Endothelial cell of umbilical vein (primary cell): ENCODE measurements at regions not wholly inside any gene's neighbourhood (a gene's known extent, or its start where the extent isn't known, plus 50 kb on each side); places are given as distances from the start of the nearest gene placed in this dataset.

Source experiments
- BruUV-seq: library from RNA; stranded (reverse); fragments of 400-500 nt; replicated peaks from 2 replicates; lab custom pipeline; 2021; lab: Mats Ljungman, UMichigan
- CTCF ChIA-PET: fragments of 300-600, 350-600 bp; sonication (Branson Sonifier 250); formaldehyde crosslinking; loops from one replicate; lab custom pipeline; 2021; ENCODE audit warnings: antibody characterized with exemption, inconsistent platforms; lab: Charles Lee
- POLR2A ChIA-PET: fragments of 300-600, 350-600 bp; sonication (Branson Sonifier 250); formaldehyde crosslinking; loops from one replicate; lab custom pipeline; 2021; ENCODE audit warnings: antibody characterized with exemption, inconsistent platforms; lab: Charles Lee
- DNase-seq: peaks from one replicate; pipeline ENCODE4 v3.0.0-alpha.2; 2011; ENCODE audit warnings: low read depth, low spot score
- FAIRE-seq: peaks from 2 replicates; lab custom pipeline; 2011; peaks lifted over from hg19 to GRCh38; lab: Jason Lieb, UNC
- H2AFZ ChIP-seq: 2 replicates; pipeline ENCODE4 v1.6.0; 2012; ENCODE audit warnings: low read depth, low read length, control low read depth, inconsistent platforms
- H3K27ac ChIP-seq: 2 replicates; pipeline ENCODE4 v1.5.1; 2011; ENCODE audit warnings: low read depth, mild to moderate bottlenecking, control low read depth, low read length, moderate library complexity; ENCODE audit not compliant: insufficient read depth
- H3K27me3 ChIP-seq, 2 experiments: 2 replicates each; pipeline versions ENCODE4 v1.6.0 to v1.6.1; 2011; ENCODE audit warnings: low read length in 2 of 2, mixed read lengths in 1 of 2; ENCODE audit not compliant: control insufficient read depth in 2 of 2, insufficient read depth in 2 of 2
- H3K36me3 ChIP-seq, 2 experiments: 2 replicates in 1 of 2; 3 replicates in 1 of 2; pipeline ENCODE4 v1.5.1; 2011; ENCODE audit warnings: low read length in 2 of 2, mild to moderate bottlenecking in 1 of 2, moderate library complexity in 1 of 2; ENCODE audit not compliant: control insufficient read depth in 2 of 2, insufficient read depth in 2 of 2; ENCODE audit errors: extremely low read depth in 1 of 2
- H3K4me1 ChIP-seq: 3 replicates; pipeline ENCODE4 v1.5.1; 2011; ENCODE audit warnings: mild to moderate bottlenecking, low read length; ENCODE audit not compliant: control insufficient read depth, insufficient read depth; ENCODE audit errors: extremely low read depth
- H3K4me2 ChIP-seq: 2 replicates; pipeline ENCODE4 v1.6.1; 2011; ENCODE audit warnings: low read length, control low read depth, mixed read lengths; ENCODE audit not compliant: insufficient read depth
- H3K4me3 ChIP-seq, 3 experiments: fragments of 200-600 bp in 1 of 3; sonication (generic), shearing (Covaris generic) in 1 of 3; replicated peaks in 1 of 3; 2 replicates each; pipeline ENCODE4 v1.5.1; 2011 to 2016; ENCODE audit warnings: control low read depth in 3 of 3, low read length in 3 of 3, mild to moderate bottlenecking in 2 of 3, inconsistent platforms in 1 of 3, low read depth in 1 of 3, moderate library complexity in 1 of 3; ENCODE audit not compliant: insufficient read depth in 1 of 3
- H3K79me2 ChIP-seq: 2 replicates; pipeline ENCODE4 v1.6.0; 2012; ENCODE audit warnings: low read length, inconsistent platforms; ENCODE audit not compliant: control insufficient read depth, insufficient read depth
- H3K9ac ChIP-seq: replicated peaks from 2 replicates; pipeline ENCODE3; 2011; ENCODE audit warnings: low read length, control low read depth; ENCODE audit not compliant: insufficient read depth; ENCODE audit errors: extremely low read depth
- H3K9me1 ChIP-seq: replicated peaks from 3 replicates; pipeline ENCODE4 v1.6.0; 2011; ENCODE audit warnings: mild to moderate bottlenecking, low read length; ENCODE audit not compliant: control insufficient read depth, insufficient read depth; ENCODE audit errors: extremely low read depth
- H3K9me3 ChIP-seq: replicated peaks from 2 replicates; pipeline ENCODE4 v1.5.1; 2012; ENCODE audit warnings: low read length, inconsistent platforms; ENCODE audit not compliant: control insufficient read depth, insufficient read depth
- H4K20me1 ChIP-seq: replicated peaks from 2 replicates; pipeline ENCODE3; 2011; ENCODE audit warnings: mild to moderate bottlenecking, low read length; ENCODE audit not compliant: control insufficient read depth, insufficient read depth; ENCODE audit errors: extremely low read depth
- CTCF ChIP-seq, 2 donors: IDR thresholded peaks; 1 replicate in 1 of 2; 2 replicates in 1 of 2; pipeline ENCODE4 v1.5.1; 2011; ENCODE audit warnings: low read length in 2 of 2, mild to moderate bottlenecking in 2 of 2, moderate library complexity in 2 of 2, control low read depth in 1 of 2, inconsistent platforms in 1 of 2, low read depth in 1 of 2; ENCODE audit not compliant: insufficient read depth in 1 of 2; ENCODE audit errors: extremely low read depth in 1 of 2
- EZH2 ChIP-seq: IDR thresholded peaks from 2 replicates; pipeline ENCODE4 v1.6.1; 2012; ENCODE audit warnings: borderline replicate concordance, low read depth, mild to moderate bottlenecking, moderate library complexity, low read length, inconsistent platforms; ENCODE audit not compliant: severe bottlenecking
- FOS ChIP-seq: IDR thresholded peaks from 2 replicates; pipeline ENCODE4 v1.6.1; 2011; ENCODE audit warnings: mild to moderate bottlenecking, low read length, moderate library complexity, borderline replicate concordance; ENCODE audit not compliant: insufficient read depth
- GATA2 ChIP-seq: IDR thresholded peaks from 2 replicates; pipeline ENCODE4 v1.7.0; 2011; ENCODE audit warnings: low read depth, mild to moderate bottlenecking, moderate library complexity, mixed read lengths, low read length; ENCODE audit not compliant: insufficient read length, insufficient read depth
- JUN ChIP-seq: IDR thresholded peaks from 2 replicates; pipeline ENCODE4 v1.6.1; 2011; ENCODE audit warnings: borderline replicate concordance, low read depth; ENCODE audit not compliant: insufficient read length, insufficient read depth
- MAX ChIP-seq: IDR thresholded peaks from 2 replicates; pipeline ENCODE4 v1.6.1; 2011; ENCODE audit not compliant: insufficient read depth, insufficient read length
- MYC ChIP-seq: IDR thresholded peaks from one replicate; pipeline ENCODE4 v1.6.1; 2011; ENCODE audit warnings: mild to moderate bottlenecking, low read depth, low read length
- POLR2A ChIP-seq: IDR thresholded peaks from 2 replicates; pipeline ENCODE4 v1.6.1; 2012; ENCODE audit warnings: low read depth, mild to moderate bottlenecking, control low read depth, low read length
- POLR2AphosphoS5 ChIP-seq: IDR thresholded peaks from 2 replicates; pipeline ENCODE4 v1.6.1; 2012; ENCODE audit warnings: low read depth, mild to moderate bottlenecking, control low read depth, low read length, moderate library complexity; ENCODE audit not compliant: insufficient read depth
- dilution Hi-C: fragments of 300-500 bp; cut with MboI; formaldehyde crosslinking; loops from one replicate; pipeline ENCODE4 v1.15.0; 2019; ENCODE audit warnings: low sequenced_read_pairs; ENCODE audit not compliant: extremely low pct_ligation_motif_present
- intact Hi-C: fragments of 100-400 bp; cut with micrococcal nuclease; formaldehyde crosslinking; loops from one replicate; pipeline ENCODE4 v1.10.0; 2022

GRCh38 chr7:92913849-92914248 lies 77.5 kb upstream of the CDK6 start:
- Histone ChIP-seq H3K4me2 (no peak overlapping the region), H3K9me1 (no peaks in the 10 kb centered on the region), H3K4me1 (no peaks in the 10 kb centered on the region), H3K9me3 (no peaks in the 10 kb centered on the region), H3K27ac (no peak overlapping the region), H3K9ac (no peak overlapping the region), H4K20me1 (no peaks in the 10 kb centered on the region), H3K4me3 (no peak overlapping the region), H3K27me3 (no peaks in the 10 kb centered on the region), H3K36me3 (no peaks in the 10 kb centered on the region), H3K79me2 (no peaks in the 10 kb centered on the region), H2AFZ (no peak overlapping the region)
- no TSS peak for BruUV-seq
- dilution Hi-C loops (no loop called here), intact Hi-C loops (no loop called here)
- ChIA-PET CTCF (no interaction called here), POLR2A (no interaction called here)
- TF ChIP-seq MAX = no peak
- no peak for TF ChIP-seq MYC
- no peak for TF ChIP-seq FOS
- TF ChIP-seq EZH2 = no peak
- no peak for TF ChIP-seq CTCF (IDR thresholded peaks at IDR 0.05; ENCODE audit: extremely low read depth in 1 of 2, insufficient read depth in 1 of 2, low read depth in 1 of 2, low read length in 2 of 2)
- no peak for TF ChIP-seq POLR2A
- no peak for TF ChIP-seq GATA2
- TF ChIP-seq POLR2AphosphoS5 = no peak
- no peak for TF ChIP-seq JUN
- DNase-seq (no peak), FAIRE-seq (no peak)
